H7 (cell line): ENCODE measurements at regions not wholly inside any gene's neighbourhood (a gene's known extent, or its start where the extent isn't known, plus 50 kb on each side); places are given as distances from the start of the nearest gene placed in this dataset.

Source experiments
- DNase-seq: peaks from one replicate; pipeline ENCODE4 v3.0.0; 2012
- H3K27me3 ChIP-seq: 2 replicates; pipeline ENCODE4 v1.6.0; 2011; ENCODE audit warnings: mild to moderate bottlenecking, low read length; ENCODE audit not compliant: control insufficient read depth, insufficient read depth
- H3K36me3 ChIP-seq: replicated peaks from 2 replicates; pipeline ENCODE4 v1.5.1; 2011; ENCODE audit warnings: low read length; ENCODE audit not compliant: control insufficient read depth, insufficient read depth
- H3K4me3 ChIP-seq: 2 replicates; pipeline ENCODE4 v1.5.1; 2011; ENCODE audit warnings: low read depth, mild to moderate bottlenecking, control low read depth, low read length, moderate library complexity; ENCODE audit not compliant: insufficient read depth

DNA sequence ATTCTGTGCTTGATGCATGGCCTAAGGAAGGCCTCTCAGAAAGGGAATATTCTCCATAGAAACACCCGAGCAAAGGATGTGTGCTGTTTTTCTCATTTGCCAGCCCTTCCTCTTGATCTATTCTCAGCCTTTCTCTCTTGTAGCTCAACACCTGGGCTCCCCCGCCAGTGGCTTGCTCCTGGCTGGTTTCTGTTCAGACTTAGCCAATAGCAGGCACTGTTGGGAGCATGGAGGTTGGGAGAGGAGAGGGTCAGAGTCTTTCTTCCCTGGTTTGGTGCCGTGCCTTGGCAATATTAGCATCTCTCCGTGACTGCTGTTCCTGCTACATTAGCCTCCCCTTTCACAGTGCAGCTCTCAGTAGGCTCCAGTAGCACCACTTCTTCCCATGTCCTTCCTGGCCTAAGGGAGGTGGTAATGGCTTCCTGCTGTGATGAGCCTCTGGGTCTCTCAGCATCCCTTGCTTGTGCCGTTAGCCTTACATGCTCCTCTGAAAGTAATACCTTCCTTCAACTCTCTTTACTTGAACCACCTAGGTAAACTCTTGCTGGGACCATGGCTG lies 269.7 kb upstream of the GAS1 start:
- Histone ChIP-seq H3K4me3 (no peak overlapping the region), H3K36me3 (no peaks in the 10 kb centered on the region), H3K27me3 (no peaks in the 10 kb centered on the region)
- DNase-seq: no peak

DNA sequence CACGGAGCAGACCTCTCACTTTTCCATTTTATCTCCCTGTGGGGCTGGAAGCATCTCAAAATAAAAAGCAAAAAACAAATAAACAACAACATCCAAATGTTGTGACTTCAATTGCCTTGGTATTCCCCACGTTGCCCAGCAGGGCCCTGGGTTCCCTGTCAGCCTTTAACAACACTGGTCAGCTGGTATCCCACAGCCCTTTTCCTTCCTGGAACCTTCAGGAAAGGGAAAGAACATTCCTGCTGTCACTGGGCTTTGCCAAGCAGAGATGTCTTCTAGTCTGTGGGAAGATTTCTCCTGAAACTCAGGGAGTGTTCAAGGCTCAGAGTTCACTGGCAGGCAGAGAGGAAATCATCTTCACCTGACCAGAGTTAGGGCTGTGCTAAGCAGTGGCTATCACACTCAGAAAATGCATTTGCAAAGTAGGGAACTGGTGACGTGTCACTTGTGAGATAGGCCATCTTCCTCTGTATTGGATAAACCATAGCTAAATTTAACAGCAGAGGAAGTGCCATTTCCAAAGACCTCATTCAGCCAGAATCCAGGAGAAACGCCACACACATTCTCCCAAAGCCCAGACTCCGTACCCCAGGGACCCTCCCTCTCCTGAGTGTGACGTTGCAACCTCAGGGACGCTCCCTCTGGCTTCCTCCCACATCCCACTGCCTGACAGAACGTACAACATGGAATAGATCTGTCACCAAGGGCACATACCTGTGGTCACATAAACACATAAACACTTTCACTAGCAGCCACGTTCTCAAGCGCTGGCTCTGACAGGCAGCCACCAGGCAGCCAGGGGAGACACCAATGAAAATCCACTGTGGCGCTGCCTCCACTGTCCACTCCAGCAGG lies 274.0 kb upstream of the DAPK1 start:
- H3K4me3 ChIP-seq: no peak overlapping the region
- H3K27me3 ChIP-seq: no peaks in the 10 kb centered on the region
- no peaks in the 10 kb centered on the region for H3K36me3 ChIP-seq
- DNase-seq: no peak

DNA sequence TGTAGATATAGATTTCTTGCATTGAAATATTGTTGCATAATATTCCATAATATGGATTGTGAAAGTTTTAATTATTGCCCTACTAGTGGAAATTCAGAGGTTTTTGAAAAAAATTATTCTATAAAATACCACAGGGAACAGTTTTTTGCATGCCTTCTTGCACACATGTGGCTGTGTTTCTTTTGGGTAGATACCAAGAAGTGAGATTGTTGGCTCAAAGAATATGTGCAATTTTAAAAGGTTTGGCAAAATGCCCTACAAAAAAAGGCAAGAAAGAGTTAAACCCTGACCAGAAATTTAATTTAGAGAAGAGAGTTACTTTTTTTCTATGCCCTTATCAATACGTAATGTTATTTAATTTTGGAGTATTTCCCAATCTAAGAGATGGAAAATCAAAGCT lies 270.8 kb upstream of the DAPK1 start:
- Histone ChIP-seq H3K27me3 (no peaks in the 10 kb centered on the region), H3K36me3 (no peaks in the 10 kb centered on the region), H3K4me3 (no peak overlapping the region)
- no peak for DNase-seq

DNA sequence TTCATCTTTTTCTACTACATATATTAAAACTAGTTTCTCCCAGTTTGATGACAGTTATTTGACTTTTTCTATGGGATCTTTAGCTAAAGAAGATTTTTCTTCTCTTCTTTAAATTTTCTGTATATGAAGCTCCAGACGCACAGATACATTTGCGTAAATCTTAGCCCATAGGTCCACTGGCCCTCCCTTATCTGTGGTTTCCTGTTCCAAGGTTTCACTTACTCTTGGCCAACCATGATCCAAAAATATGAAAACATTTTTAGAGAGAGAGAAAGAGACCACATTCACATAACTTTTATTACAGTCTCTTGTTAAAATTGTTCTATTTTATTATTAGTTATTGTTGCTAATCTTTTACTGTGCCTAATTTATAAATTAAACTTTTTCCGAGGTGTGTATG lies 270.2 kb upstream of the DAPK1 start:
- no peak overlapping the region for H3K4me3 ChIP-seq
- H3K36me3 ChIP-seq: no peaks in the 10 kb centered on the region
- no peak for DNase-seq
- no peaks in the 10 kb centered on the region for H3K27me3 ChIP-seq

DNA sequence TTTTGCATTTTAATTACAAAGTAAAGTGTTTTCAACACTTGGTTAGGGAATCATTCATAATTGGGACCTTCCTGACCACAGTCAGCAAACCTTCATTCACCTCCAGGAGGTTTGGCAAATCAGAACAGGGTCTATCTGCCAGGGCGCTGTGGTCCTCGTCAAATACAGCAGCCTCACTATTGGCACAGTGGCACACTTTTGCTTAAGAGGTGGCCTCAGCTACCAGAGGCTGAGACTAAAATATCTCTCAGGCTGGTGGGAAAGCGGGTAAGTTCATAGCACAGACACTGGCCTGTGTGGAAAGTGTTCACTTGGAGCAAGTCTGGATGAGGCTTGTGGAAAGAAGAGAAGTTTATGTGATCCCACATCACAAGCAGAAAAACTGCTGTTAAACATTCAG lies 268.6 kb upstream of the DAPK1 start:
- Histone ChIP-seq H3K36me3 (no peaks in the 10 kb centered on the region), H3K27me3 (no peaks in the 10 kb centered on the region), H3K4me3 (no peak overlapping the region)
- no peak for DNase-seq

DNA sequence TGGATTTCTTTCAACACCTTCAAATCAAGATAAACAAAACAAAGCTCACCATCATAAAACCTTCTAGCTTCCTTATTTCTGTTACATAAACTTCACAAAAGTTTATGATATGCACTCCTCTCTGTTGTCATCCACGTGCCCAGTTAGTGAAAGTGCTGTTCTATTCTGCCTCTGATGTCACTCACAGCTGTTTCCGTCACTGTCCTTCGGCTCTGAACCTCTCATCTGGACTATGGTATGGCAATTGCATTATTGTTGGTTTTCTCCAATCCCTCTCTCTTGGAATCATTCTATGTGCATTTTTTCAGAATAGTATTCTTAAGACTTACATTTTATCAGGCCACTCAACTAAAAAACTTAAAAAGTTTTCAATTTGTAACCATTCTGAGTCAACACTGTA lies 264.2 kb upstream of the DAPK1 start:
- Histone ChIP-seq H3K36me3 (no peaks in the 10 kb centered on the region), H3K4me3 (no peak overlapping the region), H3K27me3 (no peaks in the 10 kb centered on the region)
- no peak for DNase-seq

DNA sequence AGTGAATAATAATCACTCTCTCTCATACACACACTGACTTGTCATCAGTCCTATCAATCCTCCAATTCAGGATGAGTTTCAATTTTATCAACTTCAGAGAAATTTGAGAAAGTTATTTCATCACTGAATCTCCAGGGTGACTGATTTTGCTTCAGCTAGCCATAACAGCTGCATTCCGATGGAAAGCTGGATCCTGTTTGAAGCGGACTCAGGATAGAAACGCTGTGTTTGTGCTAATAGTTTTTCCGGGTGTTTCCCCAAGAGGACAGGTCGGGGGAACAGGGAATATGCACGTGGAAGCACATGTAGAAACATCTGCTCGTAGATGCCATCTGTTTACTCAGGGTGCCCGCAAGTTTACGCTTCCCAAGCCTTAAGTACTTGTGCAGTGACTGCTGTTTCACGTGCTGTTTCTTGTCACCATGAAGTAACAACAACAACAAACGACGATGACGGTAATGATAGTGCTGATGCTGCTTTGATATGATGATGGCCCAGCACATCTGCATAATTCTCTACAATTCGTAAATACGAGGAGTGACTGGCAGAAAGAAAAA lies 263.7 kb upstream of the DAPK1 start:
- Histone ChIP-seq H3K27me3 (no peaks in the 10 kb centered on the region), H3K4me3 (no peak overlapping the region), H3K36me3 (no peaks in the 10 kb centered on the region)
- DNase-seq: no peak

DNA sequence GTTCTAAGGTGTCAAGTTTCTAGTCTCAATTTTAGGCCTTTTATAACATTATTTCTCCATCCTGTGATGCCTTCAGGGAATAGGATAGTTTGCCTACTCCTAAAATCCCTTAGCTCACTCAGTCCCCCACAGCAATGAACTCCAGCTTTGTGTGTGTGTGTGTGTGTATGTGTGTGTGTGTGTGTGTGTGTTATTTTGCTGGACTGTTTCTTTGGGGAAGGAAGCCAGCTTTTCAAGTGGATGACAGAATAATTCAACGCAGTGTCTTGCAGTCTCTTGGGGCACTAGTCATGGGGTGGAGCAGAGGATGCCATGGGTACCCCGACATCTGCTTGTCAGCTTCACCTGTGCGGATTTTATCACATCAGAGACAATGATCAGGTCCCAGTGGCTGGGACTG lies 262.8 kb upstream of the DAPK1 start:
- no peak for DNase-seq
- Histone ChIP-seq H3K4me3 (no peak overlapping the region), H3K27me3 (no peaks in the 10 kb centered on the region), H3K36me3 (no peaks in the 10 kb centered on the region)

DNA sequence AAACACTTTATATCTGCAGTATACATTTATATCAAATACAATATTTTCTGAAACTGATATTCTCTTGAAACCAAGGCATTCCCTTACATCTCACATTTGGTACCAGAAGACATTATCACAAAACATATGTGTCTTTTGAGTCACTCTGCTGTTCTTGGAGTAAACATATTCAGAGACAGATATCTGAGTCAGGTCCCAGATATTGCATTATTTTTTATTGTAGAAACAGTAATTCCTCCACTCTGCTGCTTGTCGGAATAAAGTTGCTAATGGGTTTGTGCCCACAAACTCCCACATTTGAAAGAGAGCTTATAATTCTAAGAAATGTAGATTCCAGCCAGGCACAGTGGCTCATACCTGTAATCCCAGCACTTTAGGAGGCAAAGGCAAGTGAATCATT lies 261.1 kb upstream of the DAPK1 start:
- no peak overlapping the region for H3K4me3 ChIP-seq
- H3K27me3 ChIP-seq: no peaks in the 10 kb centered on the region
- no peak for DNase-seq
- H3K36me3 ChIP-seq: no peaks in the 10 kb centered on the region

DNA sequence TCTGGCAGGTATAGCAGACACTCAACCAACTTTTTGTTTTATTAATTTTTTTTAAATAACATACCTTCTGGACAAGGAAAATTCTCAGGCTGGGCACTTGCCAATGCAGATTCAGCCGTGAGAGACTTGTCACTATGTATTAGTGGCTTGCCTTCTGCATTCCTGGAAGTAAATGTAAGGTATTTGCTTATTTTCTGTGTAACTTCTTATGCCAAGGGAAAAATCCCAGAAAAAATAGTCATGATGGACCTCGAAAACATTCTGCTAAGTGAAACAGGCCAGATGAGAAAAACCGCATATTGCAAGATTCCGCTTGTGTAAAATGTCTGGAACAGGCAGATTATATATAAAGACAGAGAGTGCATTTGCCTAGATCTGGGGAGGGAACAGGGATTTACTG lies 260.3 kb upstream of the DAPK1 start:
- no peak overlapping the region for H3K4me3 ChIP-seq
- DNase-seq: no peak
- H3K36me3 ChIP-seq: no peaks in the 10 kb centered on the region
- H3K27me3 ChIP-seq: no peaks in the 10 kb centered on the region

DNA sequence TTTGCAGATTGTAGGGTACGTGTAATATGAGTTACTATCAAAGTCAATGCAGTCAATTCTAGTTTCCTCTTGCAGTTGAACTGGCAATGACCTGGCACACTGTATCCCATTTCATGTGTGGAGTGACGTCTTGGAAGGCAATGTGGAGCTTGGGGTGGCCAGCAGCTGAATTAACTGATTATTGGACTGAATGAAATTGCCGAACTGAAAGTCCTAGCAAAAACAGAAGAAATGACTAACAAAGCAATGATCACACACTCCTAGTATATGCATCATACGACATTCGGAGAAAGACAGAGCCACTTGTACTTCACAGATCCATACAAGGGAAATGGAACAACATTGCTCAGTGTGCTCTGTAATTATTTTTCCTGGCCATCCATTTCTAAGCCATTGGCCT lies 259.1 kb upstream of the DAPK1 start:
- H3K36me3 ChIP-seq: no peaks in the 10 kb centered on the region
- no peak overlapping the region for H3K4me3 ChIP-seq
- DNase-seq: no peak
- no peaks in the 10 kb centered on the region for H3K27me3 ChIP-seq

DNA sequence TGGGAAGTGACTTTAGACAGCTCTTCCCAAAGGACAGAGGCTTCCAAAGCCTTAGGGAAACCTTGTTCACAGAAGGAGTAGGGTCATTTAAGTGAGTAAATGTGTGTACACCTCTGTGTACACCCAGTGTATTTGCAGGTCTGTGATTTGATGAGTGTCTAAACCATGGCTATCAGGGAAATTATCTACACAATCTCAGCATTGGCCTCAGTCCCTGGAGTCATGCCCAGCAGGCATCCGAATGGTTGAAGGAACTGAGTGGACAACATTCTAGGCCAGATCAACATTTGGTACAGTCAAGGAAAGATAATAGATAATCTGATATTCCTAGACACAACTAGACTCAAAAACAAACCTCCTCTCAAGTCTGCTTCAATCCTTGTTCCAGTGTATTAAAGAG lies 258.4 kb upstream of the DAPK1 start:
- Histone ChIP-seq H3K4me3 (no peak overlapping the region), H3K27me3 (no peaks in the 10 kb centered on the region), H3K36me3 (no peaks in the 10 kb centered on the region)
- no peak for DNase-seq

DNA sequence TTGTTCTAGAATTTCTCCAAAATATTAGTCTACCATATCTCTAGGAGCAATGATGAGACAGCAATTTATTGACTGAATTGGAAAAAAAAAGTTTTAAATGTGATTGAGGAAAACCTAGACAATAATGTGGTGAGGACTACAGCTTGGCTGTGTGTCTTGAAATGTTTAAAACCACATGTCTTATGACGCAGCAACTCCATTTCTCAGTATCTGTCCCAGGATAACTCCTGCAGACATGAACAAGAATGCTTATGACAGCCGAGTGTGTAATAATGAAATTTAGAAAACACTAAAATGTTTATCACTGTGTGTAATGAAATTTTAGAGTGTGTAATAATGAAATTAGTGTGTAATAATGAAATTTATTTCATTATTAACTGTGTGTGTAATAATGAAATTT lies 254.1 kb upstream of the DAPK1 start:
- Histone ChIP-seq H3K27me3 (no peaks in the 10 kb centered on the region), H3K36me3 (no peaks in the 10 kb centered on the region), H3K4me3 (no peak overlapping the region)
- DNase-seq: no peak

DNA sequence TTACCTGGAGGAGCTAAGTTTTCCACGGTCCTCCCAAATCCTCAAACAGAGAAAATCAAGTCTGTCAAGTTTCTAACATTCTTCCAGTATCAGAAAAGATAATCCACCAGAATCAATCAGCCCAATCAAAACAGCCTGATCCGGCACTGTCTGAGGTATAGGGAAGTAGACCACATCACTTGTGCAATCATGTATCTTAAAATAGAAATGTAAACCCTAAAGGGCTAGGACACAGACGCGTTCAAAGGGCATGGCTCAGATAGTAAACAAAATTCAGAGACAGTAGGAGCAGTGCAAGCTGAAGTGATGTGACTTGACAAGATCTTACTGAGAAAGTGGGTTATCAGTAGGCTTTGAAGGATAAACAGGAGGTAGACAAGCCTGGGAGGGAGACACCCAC lies 252.4 kb upstream of the DAPK1 start:
- H3K27me3 ChIP-seq: no peaks in the 10 kb centered on the region
- no peak overlapping the region for H3K4me3 ChIP-seq
- H3K36me3 ChIP-seq: no peaks in the 10 kb centered on the region
- no peak for DNase-seq

DNA sequence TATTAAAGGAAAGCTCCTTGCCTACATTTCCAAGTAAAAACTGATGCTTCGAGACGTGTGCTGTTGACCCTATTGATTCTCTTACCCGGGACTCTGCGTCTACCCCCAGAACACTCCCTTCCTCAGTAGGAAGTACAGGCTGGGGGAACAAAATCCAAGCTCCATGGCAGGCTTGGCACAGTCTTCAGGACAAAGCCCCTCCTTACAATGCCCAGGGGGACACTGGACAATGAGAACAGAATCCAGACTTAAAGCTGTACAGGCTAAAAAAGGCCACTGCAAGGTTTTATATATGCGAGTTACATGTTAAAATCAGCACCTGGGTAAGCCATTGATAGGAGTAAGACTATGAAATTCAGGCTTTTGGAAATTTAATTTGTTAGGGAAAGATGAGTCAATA lies 250.6 kb upstream of the DAPK1 start:
- no peaks in the 10 kb centered on the region for H3K36me3 ChIP-seq

More for the DNA sequence above, 250.6 kb upstream of the DAPK1 start:
- no peak for DNase-seq
- H3K4me3 ChIP-seq: no peak overlapping the region
- H3K27me3 ChIP-seq: no peaks in the 10 kb centered on the region
